ENCODE measurements at regions not wholly inside any gene's neighbourhood (a gene's known extent, or its start where the extent isn't known, plus 50 kb on each side); places are given as distances from the start of the nearest gene placed in this dataset.

- Histone ChIP-seq H3K4me1 (ENCODE audit: control insufficient read depth, insufficient read depth, low read length) (no peaks in the 10 kb centered on the region), H3K4me3 (no peak overlapping the region), H3K79me2 (ENCODE audit: control insufficient read depth, insufficient read depth, low read length) (no peaks in the 10 kb centered on the region), H4K20me1 (ENCODE audit: control insufficient read depth, insufficient read depth) (no peaks in the 10 kb centered on the region), H3K4me2 (ENCODE audit: control insufficient read depth, insufficient read depth) (no peak overlapping the region), H3K9me3 (replicated peaks; ENCODE audit: control insufficient read depth, insufficient read depth, low read length) (no peaks in the 10 kb centered on the region; the same call in 1 of the 3 replicates), H2AFZ (ENCODE audit: control insufficient read depth, low read depth, low read length) (no peak overlapping the region), H3K27ac (ENCODE audit: control insufficient read depth, insufficient read depth) (no peak overlapping the region), H3K9ac (ENCODE audit: control insufficient read depth, insufficient read depth, low read length) (no peak overlapping the region), H3K36me3 (ENCODE audit: control insufficient read depth in 2 of 2, insufficient read depth in 2 of 2, low read length in 1 of 2) (no peaks in the 10 kb centered on the region), H3K27me3 (replicated peaks in 1 of 2; ENCODE audit: control insufficient read depth in 2 of 2, insufficient read depth in 2 of 2, low read length in 1 of 2) (no peaks in the 10 kb centered on the region; a peak in 1 of 4 replicates)
- no TSS peak for BruUV-seq (replicated peaks)
- no peak for FAIRE-seq
- in situ Hi-C loops (cut with MboI) (no loop called here), intact Hi-C loops (cut with micrococcal nuclease; ENCODE audit: unreplicated experiment) (no loop called here)
- no peak for ATAC-seq
- 0% methylated on average over 1 of the region's 1 CpG for WGBS (ENCODE audit: insufficient coverage, insufficient replicate concordance, low lambda C conversion rate, missing lambda C conversion rate)
- CTCF ChIA-PET = no interaction called here
- RAD21 ChIA-PET (ENCODE audit: unreplicated experiment) = no interaction called here
- POLR2A ChIA-PET = no interaction called here
- SMC1A ChIA-PET (ENCODE audit: uncharacterized antibody, unreplicated experiment) = no interaction called here
- DNase-seq (ENCODE audit: low read depth, low spot score) = no peak
- TF ChIP-seq POU2F2 (IDR thresholded peaks at IDR 0.05; ENCODE audit: borderline replicate concordance, low read depth, low read length) (no peak), ZNF384 (IDR thresholded peaks at IDR 0.05; ENCODE audit: borderline replicate concordance, low read depth, low read length) (no peak), PRDM15 (CRISPR knock-in tag; IDR thresholded peaks at IDR 0.05) (no peak), SREBF2 (IDR thresholded peaks at IDR 0.05; ENCODE audit: low read length) (no peak), ZNF274 (IDR thresholded peaks at IDR 0.05; ENCODE audit: insufficient read depth, insufficient read length) (no peak), E2F8 (IDR thresholded peaks at IDR 0.05; ENCODE audit: low read depth, partially characterized antibody) (no peak), REST (IDR thresholded peaks at IDR 0.05; ENCODE audit: low read depth, low read length) (no peak), ATF2 (IDR thresholded peaks at IDR 0.05; ENCODE audit: low read length) (no peak), POLR2A (IDR thresholded peaks at IDR 0.05; ENCODE audit: low read depth, low read length) (no peak), SIX5 (IDR thresholded peaks at IDR 0.05; ENCODE audit: low read depth, low read length, severe bottlenecking) (no peak), CREM (IDR thresholded peaks at IDR 0.05; ENCODE audit: low read depth) (no peak), TBL1XR1 (IDR thresholded peaks at IDR 0.05; ENCODE audit: low read depth, low read length) (no peak), NR2C2 (IDR thresholded peaks at IDR 0.05; ENCODE audit: borderline replicate concordance, control insufficient read depth, insufficient read length, low read depth) (no peak), IKZF2 (IDR thresholded peaks at IDR 0.05) (no peak), BHLHE40 (IDR thresholded peaks at IDR 0.05; ENCODE audit: borderline replicate concordance in 1 of 2, low read depth in 2 of 2, low read length in 1 of 2) (no peak)
Measured at GRCh38 chr10:75334720-75335119, 66.8 kb downstream of the ZNF503 start.

Measured in GM12878 (cell line).